H9 (cell line): ENCODE measurements at regions not wholly inside any gene's neighbourhood (a gene's known extent, or its start where the extent isn't known, plus 50 kb on each side); places are given as distances from the start of the nearest gene placed in this dataset.

Experiments used
- DNase-seq: peaks from one replicate; pipeline ENCODE4 v3.0.0-alpha.2; 2017
- H2AFZ ChIP-seq: one replicate; pipeline ENCODE4 v1.6.1; 2013; ENCODE audit warnings: mild to moderate bottlenecking, low read length, control low read depth, moderate library complexity
- H2AK5ac ChIP-seq: 2 replicates; pipeline ENCODE4 v1.6.1; 2013; ENCODE audit warnings: low read length, control low read depth, mixed read lengths; ENCODE audit not compliant: insufficient read length
- H2BK120ac ChIP-seq: one replicate; pipeline ENCODE4 v1.6.1; 2013; ENCODE audit warnings: low read depth, mild to moderate bottlenecking, low read length, control low read depth, inconsistent platforms; ENCODE audit not compliant: poor library complexity, severe bottlenecking
- H2BK12ac ChIP-seq: 2 replicates; pipeline ENCODE4 v1.6.1; 2013; ENCODE audit warnings: low read length, control low read depth, mixed read lengths, low read depth; ENCODE audit not compliant: insufficient read length
- H2BK15ac ChIP-seq: 2 replicates; pipeline ENCODE4 v1.6.1; 2013; ENCODE audit warnings: low read depth, low read length, control low read depth
- H2BK20ac ChIP-seq: one replicate; pipeline ENCODE4 v1.6.1; 2013; ENCODE audit warnings: low read depth, mild to moderate bottlenecking, low read length, control low read depth, inconsistent platforms; ENCODE audit not compliant: poor library complexity, severe bottlenecking
- H2BK5ac ChIP-seq: 2 replicates; pipeline ENCODE4 v1.6.1; 2013; ENCODE audit warnings: low read length, control low read depth, mixed read lengths; ENCODE audit not compliant: insufficient read length
- H3K14ac ChIP-seq: 2 replicates; pipeline ENCODE4 v1.6.1; 2013; ENCODE audit warnings: low read length, control low read depth; ENCODE audit not compliant: insufficient read depth
- H3K18ac ChIP-seq: 2 replicates; pipeline ENCODE4 v1.6.1; 2013; ENCODE audit warnings: low read depth, mild to moderate bottlenecking, mixed read lengths, low read length, control low read depth; ENCODE audit not compliant: insufficient read length
- H3K23ac ChIP-seq: 2 replicates; pipeline ENCODE4 v1.6.1; 2013; ENCODE audit warnings: low read length, control low read depth, mixed read lengths, low read depth; ENCODE audit not compliant: insufficient read length
- H3K23me2 ChIP-seq: 2 replicates; pipeline ENCODE4 v1.6.1; 2013; ENCODE audit warnings: low read depth, mild to moderate bottlenecking, mixed read lengths, low read length, control low read depth; ENCODE audit not compliant: insufficient read length, poor library complexity, severe bottlenecking
- H3K27ac ChIP-seq: 2 replicates; pipeline ENCODE4 v1.5.1; 2013; ENCODE audit warnings: low read length, control low read depth, mixed read lengths, low read depth; ENCODE audit not compliant: insufficient read length
- H3K27me3 ChIP-seq: 2 replicates; pipeline ENCODE4 v1.6.1; 2013; ENCODE audit warnings: low read length, control low read depth, inconsistent platforms; ENCODE audit not compliant: insufficient read depth
- H3K4ac ChIP-seq: 2 replicates; pipeline ENCODE4 v1.6.1; 2013; ENCODE audit warnings: low read depth, mild to moderate bottlenecking, control low read depth, inconsistent platforms, low read length, moderate library complexity
- H3K4me1 ChIP-seq: 2 replicates; pipeline ENCODE4 v1.6.1; 2013; ENCODE audit warnings: low read length, control low read depth, inconsistent platforms; ENCODE audit not compliant: insufficient read depth
- H3K4me2 ChIP-seq: 2 replicates; pipeline ENCODE4 v1.6.1; 2013; ENCODE audit warnings: low read length, control low read depth, mixed read lengths; ENCODE audit not compliant: insufficient read length, insufficient read depth
- H3K56ac ChIP-seq: 2 replicates; pipeline ENCODE4 v1.6.1; 2013; ENCODE audit warnings: low read depth, mild to moderate bottlenecking, mixed read lengths, low read length, control low read depth; ENCODE audit not compliant: insufficient read length
- H3K79me1 ChIP-seq: 2 replicates; pipeline ENCODE4 v1.6.1; 2013; ENCODE audit warnings: low read depth, mild to moderate bottlenecking, moderate library complexity, low read length, control low read depth, inconsistent platforms; ENCODE audit not compliant: insufficient read depth, poor library complexity, severe bottlenecking
- H3K79me2 ChIP-seq: 2 replicates; pipeline ENCODE4 v1.6.1; 2013; ENCODE audit warnings: low read length, control low read depth, inconsistent platforms; ENCODE audit not compliant: insufficient read depth
- H3K9ac ChIP-seq: 2 replicates; pipeline ENCODE4 v1.6.1; 2013; ENCODE audit warnings: low read length, control low read depth, mixed read lengths; ENCODE audit not compliant: insufficient read length; ENCODE audit errors: extremely low read depth
- H3K9me3 ChIP-seq: one replicate; pipeline ENCODE4 v1.6.1; 2013; ENCODE audit warnings: low read depth, low read length, inconsistent platforms; ENCODE audit not compliant: control insufficient read depth
- H3T11ph ChIP-seq: one replicate; pipeline ENCODE4 v1.6.1; 2013; ENCODE audit warnings: mild to moderate bottlenecking, low read length, control low read depth, inconsistent platforms
- H4K20me1 ChIP-seq: one replicate; pipeline ENCODE4 v1.6.1; 2013; ENCODE audit not compliant: control insufficient read depth, insufficient read length, insufficient read depth
- H4K5ac ChIP-seq: 2 replicates; pipeline ENCODE4 v1.6.1; 2013; ENCODE audit warnings: low read depth, mild to moderate bottlenecking, mixed read lengths, low read length, control low read depth; ENCODE audit not compliant: insufficient read length
- H4K8ac ChIP-seq: replicated peaks from 2 replicates; pipeline ENCODE4 v1.6.1; 2013; ENCODE audit warnings: low read length, control low read depth, mixed read lengths, low read depth; ENCODE audit not compliant: insufficient read length
- H4K91ac ChIP-seq: 2 replicates; pipeline ENCODE4 v1.6.1; 2013; ENCODE audit warnings: low read depth, mild to moderate bottlenecking, moderate library complexity, mixed read lengths, low read length, control low read depth; ENCODE audit not compliant: insufficient read length
- H3K27ac Mint-ChIP-seq, 3 experiments: 2 replicates in 2 of 3; 3 replicates in 1 of 3; pipeline ENCODE4 v1.8.0; 2020 to 2021; ENCODE audit warnings: mixed read lengths in 3 of 3, mild to moderate bottlenecking in 1 of 3, moderate library complexity in 1 of 3
- H3K27me3 Mint-ChIP-seq: 2 replicates; pipeline ENCODE4 v1.8.0; 2021; ENCODE audit warnings: low read depth, mild to moderate bottlenecking, moderate library complexity, mixed read lengths
- H3K36me3 Mint-ChIP-seq, 3 experiments: 2 replicates in 2 of 3; 3 replicates in 1 of 3; pipeline ENCODE4 v1.8.0; 2020 to 2021; ENCODE audit warnings: low read depth in 3 of 3, mixed read lengths in 3 of 3; ENCODE audit not compliant: insufficient read depth in 1 of 3
- H3K4me1 Mint-ChIP-seq, 2 experiments: 2 replicates each; pipeline ENCODE4 v1.8.0; 2020; ENCODE audit warnings: mixed read lengths in 2 of 2
- H3K4me3 Mint-ChIP-seq, 2 experiments: 2 replicates in 1 of 2; 3 replicates in 1 of 2; pipeline ENCODE4 v1.8.0; 2020 to 2021; ENCODE audit warnings: mild to moderate bottlenecking in 2 of 2, mixed read lengths in 2 of 2, moderate library complexity in 1 of 2
- H3K9me3 Mint-ChIP-seq, 2 experiments: 2 replicates in 1 of 2; 3 replicates in 1 of 2; pipeline ENCODE4 v1.8.0; 2020; ENCODE audit warnings: mild to moderate bottlenecking in 2 of 2, mixed read lengths in 2 of 2, moderate library complexity in 1 of 2
- WGBS: extraction: QIAGEN DNeasy Blood & Tissue Kit; methylation state at CpG from one replicate; pipeline ENCODE4 v1.1.7; 2013; ENCODE audit warnings: missing lambda C conversion rate, low lambda C conversion rate, mixed read lengths; ENCODE audit not compliant: insufficient read length; ENCODE audit errors: extremely low coverage; 5-methylcytosine and 5-hydroxymethylcytosine counted together
- TF ChIP-seq, protein P1 (sequence below): fragments of 200-600 bp; sonication (generic); conservative IDR thresholded peaks from 3 replicates; pipeline ENCODE4 v1.8.0; 2021; ENCODE audit warnings: antibody characterized with exemption, mild to moderate bottlenecking

DNA sequence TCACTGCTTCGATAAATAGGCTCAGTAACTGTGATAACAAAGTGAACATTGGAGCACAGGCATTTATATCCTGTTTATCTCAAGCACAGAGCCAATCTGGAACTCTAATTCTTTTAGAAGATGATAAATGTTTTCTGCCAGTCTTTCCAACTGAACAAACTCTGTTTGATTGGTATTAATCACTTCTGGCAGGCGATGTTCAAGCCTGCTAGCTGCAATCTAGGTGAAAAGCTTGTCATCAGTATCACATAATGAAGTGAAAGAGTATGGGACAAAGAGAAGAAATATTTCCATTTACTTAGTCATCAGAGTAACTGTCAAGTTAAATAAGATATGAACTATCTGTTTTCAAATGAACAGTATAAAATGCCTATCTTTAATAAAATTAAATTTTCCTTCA, 577.3 kb downstream of the VGLL3 start:
- WGBS: no CpG with 5 or more reads among the region's 2 CpGs
- H2BK120ac ChIP-seq: no peak overlapping the region
- H3K4me2 ChIP-seq: no peak overlapping the region

More for the DNA sequence above, 577.3 kb downstream of the VGLL3 start:
- H2BK12ac ChIP-seq: no peak overlapping the region
- H3K56ac ChIP-seq: no peak overlapping the region
- peaks cover 0 to 11% (median 8%) of the 10 kb centered on the region in 3 experiments; a peak in 5 of 7 replicates for H3K36me3 Mint-ChIP-seq
- H3K27me3 Mint-ChIP-seq: no peaks in the 10 kb centered on the region
- no peak for DNase-seq
- no peak overlapping the region for H2BK15ac ChIP-seq
- no peaks in the 10 kb centered on the region for H3K79me1 ChIP-seq
- H3K79me2 ChIP-seq: no peaks in the 10 kb centered on the region
- H3K27ac ChIP-seq: no peak overlapping the region
- no peak overlapping the region for H3K9ac ChIP-seq
- no peak overlapping the region for H4K8ac ChIP-seq
- H2AK5ac ChIP-seq: no peak overlapping the region
- no peak overlapping the region for H3K18ac ChIP-seq
- no peaks in the 10 kb centered on the region for H3K23me2 ChIP-seq
- H3T11ph ChIP-seq: no peak overlapping the region
- no peaks in the 10 kb centered on the region; a peak in 1 of 5 replicates for H3K9me3 Mint-ChIP-seq
- no peak overlapping the region for H3K23ac ChIP-seq
- H3K4me1 Mint-ChIP-seq: peaks cover 30 to 34% of the 10 kb centered on the region in 2 experiments
- no peak overlapping the region for H3K4ac ChIP-seq
- no peak overlapping the region for H4K91ac ChIP-seq
- H2BK20ac ChIP-seq: peak overlapping the region; percentile 75
- H2BK5ac ChIP-seq: no peak overlapping the region
- no peak overlapping the region for H4K5ac ChIP-seq
- no peaks in the 10 kb centered on the region for H4K20me1 ChIP-seq
- no peaks in the 10 kb centered on the region for H3K9me3 ChIP-seq
- no peak overlapping the region for H3K4me3 Mint-ChIP-seq
- peaks cover 7% of the 10 kb centered on the region; the same call in 1 of the 2 replicates for H3K4me1 ChIP-seq
- TF ChIP-seq, protein P1, sequence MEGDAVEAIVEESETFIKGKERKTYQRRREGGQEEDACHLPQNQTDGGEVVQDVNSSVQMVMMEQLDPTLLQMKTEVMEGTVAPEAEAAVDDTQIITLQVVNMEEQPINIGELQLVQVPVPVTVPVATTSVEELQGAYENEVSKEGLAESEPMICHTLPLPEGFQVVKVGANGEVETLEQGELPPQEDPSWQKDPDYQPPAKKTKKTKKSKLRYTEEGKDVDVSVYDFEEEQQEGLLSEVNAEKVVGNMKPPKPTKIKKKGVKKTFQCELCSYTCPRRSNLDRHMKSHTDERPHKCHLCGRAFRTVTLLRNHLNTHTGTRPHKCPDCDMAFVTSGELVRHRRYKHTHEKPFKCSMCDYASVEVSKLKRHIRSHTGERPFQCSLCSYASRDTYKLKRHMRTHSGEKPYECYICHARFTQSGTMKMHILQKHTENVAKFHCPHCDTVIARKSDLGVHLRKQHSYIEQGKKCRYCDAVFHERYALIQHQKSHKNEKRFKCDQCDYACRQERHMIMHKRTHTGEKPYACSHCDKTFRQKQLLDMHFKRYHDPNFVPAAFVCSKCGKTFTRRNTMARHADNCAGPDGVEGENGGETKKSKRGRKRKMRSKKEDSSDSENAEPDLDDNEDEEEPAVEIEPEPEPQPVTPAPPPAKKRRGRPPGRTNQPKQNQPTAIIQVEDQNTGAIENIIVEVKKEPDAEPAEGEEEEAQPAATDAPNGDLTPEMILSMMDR: no peak
- H3K27ac Mint-ChIP-seq: no peak overlapping the region
- H3K14ac ChIP-seq: no peak overlapping the region
- H2AFZ ChIP-seq: no peak overlapping the region
- no peaks in the 10 kb centered on the region for H3K27me3 ChIP-seq
